SIG-M5 (cell line): ENCODE measurements at regions not wholly inside any gene's neighbourhood (a gene's known extent, or its start where the extent isn't known, plus 50 kb on each side); places are given as distances from the start of the nearest gene placed in this dataset.
"Not testable (repeated sequence)": the region's sequence is repeated elsewhere in the genome, so short reads cannot be mapped to it uniquely, and the experiment has no call there.

Experiments used
- DNase-seq: peaks from one replicate; lab custom pipeline; 2025; lab: John Stamatoyannopoulos, UW

DNA sequence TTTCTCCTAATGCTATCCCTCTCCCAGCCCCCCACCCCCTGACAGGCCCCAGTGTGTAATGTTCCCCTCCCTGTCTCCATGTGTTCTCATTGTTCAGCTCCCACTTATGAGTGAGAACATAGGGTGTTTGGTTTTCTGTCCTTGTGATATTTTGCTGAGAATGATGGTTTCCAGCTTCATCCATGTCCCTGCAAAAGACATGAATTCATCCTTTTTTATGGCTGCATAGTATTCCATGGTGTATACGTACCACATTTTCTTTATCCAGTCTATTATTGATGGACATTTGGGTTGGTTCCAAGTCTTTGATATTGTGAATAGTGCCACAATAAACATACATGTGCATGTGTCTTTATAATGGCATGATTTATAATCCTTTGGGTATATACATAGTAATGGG is 704.2 kb downstream of the PLCL1 start:
- not testable (repeated sequence) for DNase-seq

DNA sequence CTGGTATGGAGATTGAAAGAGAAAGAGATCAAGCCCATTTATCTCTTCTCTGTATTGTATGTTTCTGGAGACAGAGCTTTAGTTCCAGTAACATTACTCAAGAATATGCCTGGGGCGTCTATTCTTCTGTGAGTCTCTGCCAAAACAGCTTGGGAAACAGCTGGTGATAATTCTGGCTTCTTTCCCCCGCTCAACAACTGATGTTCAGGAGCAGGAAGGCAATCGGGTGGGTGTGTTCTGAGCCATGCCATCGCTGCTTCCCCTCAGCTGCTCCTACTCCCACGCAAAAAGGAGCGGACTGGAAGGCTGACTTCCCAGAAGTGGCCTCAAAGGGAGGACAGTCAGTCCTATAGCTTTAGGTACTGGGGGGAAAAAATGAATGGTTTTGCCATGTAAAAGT is 695.1 kb downstream of the PLCL1 start:
- no peak for DNase-seq

DNA sequence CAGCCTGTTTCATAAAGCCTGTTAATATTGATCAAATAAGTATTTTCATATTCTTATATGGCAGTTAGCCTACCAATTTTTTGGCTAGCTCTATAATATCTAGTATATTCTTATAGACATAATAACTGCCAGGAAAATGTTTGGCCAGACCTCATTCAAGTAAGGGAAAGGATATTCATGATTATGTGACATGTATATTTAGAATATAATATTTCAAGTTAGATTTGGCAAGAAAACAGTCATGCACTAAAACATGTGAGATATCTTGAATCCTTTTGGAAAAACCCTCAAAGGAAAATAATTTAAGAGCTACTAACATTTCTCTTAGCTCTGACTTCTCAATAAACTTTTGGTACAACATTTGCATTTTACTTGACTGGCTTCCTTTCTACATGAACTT is 694.1 kb downstream of the PLCL1 start:
- no peak for DNase-seq

DNA sequence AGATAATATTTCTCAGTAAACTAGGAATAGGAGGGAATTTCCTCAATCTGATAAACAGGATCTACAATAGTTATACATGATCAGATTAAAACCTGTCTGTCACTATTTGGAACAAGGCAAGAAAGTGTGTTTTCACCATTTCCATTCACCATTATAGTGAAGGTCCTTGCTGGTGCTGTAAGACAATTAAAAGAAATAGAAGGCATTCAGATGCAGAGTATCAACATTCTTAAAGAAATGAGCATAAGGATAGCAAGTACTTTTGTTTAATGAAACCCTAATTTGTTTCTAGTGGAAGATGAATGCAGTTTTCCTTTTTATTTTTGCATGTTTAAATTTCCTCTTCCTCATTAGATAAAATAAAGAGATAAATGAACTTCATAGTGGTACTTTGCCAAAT is 693.7 kb downstream of the PLCL1 start:
- DNase-seq: no peak

DNA sequence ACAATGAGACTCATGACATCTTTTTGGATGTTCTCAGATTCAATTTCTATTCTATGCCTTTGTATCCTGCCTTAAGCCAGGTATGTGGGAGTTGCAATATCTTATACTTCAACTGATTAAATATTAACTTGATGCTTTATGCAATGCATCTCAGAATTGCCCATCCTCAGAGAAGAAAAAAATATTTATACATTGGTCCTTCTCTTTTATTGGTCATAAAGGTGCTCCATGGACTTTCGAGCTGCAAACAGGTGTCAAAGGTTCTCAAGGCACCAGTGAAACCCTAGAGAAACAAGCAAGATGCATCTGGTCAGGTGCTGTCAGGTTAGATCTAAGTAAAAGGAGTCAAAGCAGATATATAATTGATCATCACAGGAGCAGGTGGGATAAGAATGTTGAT is 690.5 kb downstream of the PLCL1 start:
- DNase-seq: no peak

DNA sequence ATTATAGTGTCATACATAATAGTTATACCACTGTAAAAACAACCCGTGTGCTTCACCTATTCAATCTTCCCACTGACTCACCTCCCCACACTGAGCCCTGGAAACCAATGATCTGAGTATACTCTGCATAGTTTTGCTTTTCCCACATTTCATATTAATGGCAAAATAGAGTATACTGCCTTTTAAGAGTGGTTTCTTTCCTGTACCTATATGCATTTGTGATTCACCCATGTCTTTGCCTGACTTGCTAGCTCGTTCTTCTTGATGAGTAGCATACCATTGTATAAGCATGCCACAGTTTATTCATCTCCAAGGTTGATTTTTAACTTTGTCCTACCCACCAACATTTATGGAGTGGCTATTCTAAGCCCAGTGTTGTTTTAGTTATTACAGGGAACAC is 686.4 kb downstream of the PLCL1 start:
- no peak for DNase-seq

DNA sequence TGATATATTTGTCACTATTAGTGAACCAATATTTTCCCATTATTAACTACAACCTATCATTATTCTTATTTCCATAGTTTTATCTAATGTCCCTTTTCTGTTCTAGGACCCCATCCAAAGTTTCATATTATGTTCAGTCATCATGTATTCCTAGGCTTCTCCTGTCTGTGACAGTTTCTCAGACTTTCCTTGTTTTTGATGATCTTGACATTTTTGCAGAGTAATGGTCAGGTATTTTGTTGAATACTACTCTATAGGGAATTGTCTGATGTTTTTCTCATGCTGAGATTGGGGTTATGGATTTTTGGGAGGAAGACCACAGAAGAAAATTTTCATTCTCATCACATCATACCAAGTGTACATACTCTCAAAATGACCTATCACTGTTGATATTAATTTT is 684.6 kb downstream of the PLCL1 start:
- DNase-seq: no peak

DNA sequence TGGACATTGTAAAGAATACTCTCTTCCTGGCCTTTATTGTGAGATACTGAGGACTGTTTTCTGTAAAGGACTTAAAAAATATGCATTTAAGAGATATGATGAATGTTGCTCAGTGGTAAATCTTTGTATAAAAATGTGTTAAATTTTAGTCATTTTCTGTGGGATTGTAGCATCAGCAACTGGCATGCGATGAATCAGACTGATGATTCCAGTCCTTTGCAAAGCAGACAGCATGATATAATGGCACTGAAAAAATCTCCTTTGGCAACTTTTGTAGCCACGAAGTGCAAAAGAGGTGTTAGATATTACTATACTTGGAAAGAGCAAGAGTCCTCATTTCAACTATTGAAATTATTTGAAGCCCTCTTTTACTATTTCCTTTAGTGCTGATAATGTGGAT is 678.7 kb downstream of the PLCL1 start:
- no peak for DNase-seq

DNA sequence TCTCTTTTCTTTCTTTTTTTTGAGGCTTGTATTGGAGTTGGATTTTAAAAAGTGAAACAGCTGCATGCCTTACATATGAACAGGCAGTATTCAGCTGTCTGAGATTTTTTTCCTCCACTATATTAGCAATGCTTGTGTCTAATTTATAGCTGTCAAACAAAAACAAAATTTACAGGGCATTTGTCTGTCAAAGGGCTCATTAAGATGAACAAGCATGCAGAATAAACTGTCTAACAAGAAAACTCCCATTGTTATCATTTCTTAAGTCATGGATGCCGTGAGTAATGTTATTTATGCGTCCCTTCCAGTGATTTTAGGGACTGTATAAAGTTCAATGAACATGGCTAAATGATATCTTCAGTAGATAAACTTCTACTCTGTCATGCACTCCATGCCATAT is 674.7 kb downstream of the PLCL1 start:
- no peak for DNase-seq

DNA sequence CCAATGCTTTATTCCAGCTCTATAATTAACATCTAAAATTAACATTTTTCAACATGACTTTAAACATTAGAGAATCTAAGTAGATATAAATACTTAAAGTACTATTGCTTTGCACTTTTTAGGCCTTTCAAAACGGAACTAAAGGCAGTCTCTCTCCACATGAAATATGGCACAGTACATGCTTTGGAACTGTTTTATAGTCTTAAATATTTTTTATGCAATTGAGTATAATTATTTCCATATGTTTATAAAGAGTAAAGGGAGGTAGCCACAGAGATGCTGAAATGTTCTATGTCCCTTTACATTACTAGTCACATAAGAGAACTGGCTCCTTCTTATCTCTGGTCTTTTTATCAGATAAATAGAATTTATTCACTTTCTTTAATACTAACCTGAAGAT is 674.0 kb downstream of the PLCL1 start:
- no peak for DNase-seq

DNA sequence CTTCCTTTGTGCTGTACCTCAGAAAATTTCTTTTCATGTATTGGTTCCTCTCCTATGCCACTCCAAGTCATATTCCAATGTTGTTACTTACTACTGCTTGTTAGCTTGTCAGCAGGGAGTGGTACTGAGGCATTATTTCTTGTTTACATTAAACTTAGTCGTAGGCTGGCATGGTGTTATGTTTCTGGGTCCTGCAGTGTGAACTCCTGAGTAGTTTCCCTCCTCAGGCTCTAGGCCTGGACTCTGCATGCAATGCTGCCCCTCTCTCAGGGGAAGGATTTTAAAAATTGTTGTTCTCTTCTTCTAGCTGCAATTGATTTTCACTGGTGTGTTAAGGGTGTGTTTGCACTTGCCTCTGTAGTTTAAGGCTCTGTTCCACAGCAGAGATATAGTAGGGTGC is 671.6 kb downstream of the PLCL1 start:
- DNase-seq: no peak

DNA sequence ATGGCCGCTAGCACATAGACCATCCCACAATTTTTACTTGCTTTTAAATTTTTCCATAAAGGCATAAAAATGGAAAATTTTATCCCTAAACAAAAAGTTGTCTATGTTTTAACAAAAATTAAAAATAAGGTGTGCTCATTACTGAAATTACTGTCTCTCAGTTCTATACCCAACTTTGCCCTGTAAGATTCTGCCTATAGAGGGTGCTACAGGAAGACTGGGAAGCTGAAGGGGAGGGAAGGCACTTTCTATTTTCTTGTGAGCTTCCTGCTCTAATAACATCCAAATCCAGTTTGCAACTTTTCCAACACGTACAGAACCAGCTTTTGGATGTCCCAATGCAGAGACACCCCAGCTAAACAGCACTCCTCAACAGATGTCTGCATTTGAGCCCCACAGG is 666.9 kb downstream of the PLCL1 start:
- no peak for DNase-seq

DNA sequence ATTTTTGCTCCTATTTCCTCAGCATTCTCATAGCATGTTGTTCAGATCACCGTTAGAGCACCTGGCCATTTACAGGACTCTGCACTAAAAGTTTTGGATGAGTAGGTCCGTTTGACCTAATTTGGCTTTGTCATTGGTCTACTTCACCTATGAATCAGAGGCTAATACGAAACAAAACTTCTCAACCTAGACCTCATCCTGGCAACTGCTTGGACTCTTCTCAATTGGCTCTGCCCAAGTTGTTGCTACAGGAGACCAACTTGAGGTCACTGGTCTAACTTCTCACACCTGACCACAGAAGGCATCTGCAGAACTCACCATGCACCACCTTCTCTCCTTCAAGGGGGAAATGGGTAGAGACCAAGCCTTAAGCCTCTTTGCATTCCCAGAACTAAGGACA is 663.7 kb downstream of the PLCL1 start:
- no peak for DNase-seq

DNA sequence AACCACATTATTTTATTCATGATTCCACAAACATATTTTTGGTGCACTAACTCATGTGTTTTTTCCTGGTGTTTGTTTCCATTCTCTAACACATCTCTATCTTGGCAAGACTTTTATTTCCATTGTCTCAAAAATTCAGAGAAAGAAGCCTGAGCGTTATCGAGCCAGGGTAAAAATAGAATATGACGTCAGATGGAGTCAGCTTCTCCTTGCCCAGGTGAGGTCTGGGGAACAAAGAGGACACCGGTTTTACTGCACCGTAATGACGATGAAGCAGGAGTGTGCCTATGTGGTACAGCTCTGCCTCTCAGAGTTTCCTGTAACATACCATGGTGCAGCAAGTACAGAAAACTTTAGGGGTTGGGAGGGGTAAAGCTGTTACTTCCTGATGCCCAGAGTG is 661.6 kb downstream of the PLCL1 start:
- no peak for DNase-seq

DNA sequence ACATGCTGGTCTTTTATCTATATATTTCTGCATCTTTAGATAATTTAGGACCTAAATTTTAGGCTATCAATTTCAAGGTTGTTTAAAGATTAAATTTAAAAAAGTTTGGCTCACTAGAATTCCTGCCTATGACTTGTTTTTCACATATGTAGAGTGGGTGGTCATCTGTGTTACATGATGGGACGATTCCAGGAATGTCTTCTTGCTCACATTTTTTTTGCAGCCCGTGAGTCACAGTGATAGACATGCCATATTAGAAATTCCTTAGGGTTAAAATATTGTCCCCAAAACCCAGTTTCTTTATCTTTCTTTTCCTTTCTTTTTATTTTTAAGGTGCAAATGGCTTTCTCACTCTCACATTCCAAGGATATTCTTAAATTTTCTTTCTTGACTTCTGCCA is 652.0 kb downstream of the PLCL1 start:
- no peak for DNase-seq

DNA sequence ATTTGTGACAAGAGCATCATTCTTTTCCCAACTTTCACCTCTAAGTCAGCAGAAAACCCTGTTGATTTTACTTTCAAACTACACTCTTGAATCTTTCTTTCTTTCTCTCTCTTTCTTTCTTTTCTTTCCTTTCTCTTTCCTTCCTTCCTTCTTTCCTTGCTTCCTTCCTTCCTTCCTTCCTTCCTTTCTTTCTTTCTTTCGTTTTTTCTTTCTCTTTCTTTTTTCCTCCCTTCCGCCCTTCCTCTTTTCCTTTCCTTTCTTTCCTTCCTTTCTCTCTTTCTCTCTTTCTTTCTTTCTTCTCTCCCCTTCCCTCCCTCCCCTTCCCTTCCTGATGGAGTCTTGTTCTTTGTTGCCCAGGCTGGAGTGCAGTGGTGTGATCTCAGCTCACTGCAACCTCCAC is 649.5 kb downstream of the PLCL1 start:
- DNase-seq: no peak

DNA sequence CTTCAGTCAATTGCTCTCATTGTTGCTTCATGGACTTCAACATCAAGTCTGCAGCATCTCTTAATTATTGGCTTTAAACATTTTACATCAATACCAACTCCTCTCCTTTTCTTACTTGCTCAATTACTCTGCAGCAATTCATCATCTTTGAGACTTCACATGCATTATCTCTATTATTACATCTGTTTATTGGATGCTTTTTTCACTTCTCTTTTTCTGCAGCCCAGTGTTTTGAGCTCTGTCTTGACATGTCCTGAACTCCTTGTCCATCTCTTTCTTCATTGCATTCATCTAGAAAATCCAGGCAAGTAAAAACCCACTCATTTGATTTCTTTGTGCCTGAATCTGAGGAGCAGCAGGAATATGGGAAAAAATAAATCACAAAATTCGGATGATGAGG is 647.9 kb downstream of the PLCL1 start:
- DNase-seq: no peak

DNA sequence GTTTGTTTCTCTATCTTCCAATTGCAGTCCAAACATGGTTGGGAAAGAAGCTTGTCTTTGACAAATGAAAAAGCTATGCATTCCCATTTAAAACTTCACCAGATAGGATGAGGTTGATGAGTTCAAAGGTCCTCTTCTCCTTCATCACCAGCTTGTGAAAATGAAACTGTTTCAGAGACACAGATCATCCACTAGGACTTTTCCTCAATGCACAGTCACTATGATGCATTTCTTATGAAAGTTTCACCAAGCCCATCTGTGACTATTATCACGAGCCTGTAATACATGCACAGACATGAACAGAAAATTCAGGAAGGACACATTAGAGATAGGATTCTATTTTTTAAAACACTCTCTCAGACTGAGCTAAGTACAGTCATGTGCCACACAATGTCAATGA is 644.4 kb downstream of the PLCL1 start:
- no peak for DNase-seq

DNA sequence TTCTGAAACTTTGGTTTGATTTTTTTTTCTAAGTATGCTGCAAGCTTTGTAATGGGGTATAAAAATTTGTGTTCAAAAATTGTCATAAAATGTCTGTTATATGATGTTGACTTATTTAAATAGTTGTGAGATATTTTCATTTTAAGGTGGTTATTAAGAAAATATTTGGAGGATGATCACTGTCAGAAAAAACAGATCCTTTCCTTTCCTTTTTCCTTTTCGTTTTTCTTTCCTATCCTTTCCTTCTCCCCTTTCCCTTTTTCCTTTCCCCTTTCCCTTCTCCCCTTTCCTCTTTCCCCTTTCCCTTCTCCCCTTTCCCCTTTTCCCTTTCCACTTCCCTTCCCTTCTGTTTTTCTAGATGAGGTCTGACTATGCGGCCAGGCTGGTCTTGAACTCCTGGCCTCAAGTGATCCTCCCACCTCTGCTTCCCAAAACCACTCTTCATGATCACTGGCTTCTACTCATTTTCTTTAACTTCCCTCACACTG is 640.5 kb downstream of the PLCL1 start:
- DNase-seq: no peak

DNA sequence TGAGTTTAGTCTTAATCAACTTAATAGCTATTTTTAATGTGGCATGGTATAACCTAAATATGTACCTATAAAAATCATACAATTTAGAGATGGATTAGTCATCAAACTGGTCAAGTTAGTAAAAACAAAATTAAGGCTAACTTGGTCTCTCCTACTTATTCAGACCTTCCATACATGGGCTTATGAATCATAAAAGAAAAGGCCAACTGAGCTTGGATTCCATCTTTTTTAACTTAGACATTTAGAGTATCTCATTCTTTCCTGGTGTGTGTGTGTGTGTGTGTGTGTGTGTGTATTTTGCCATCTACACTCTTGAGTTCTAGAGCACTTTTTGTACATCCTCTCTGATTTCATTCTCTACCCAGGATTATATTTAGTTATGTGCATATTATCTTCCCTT is 637.5 kb downstream of the PLCL1 start:
- DNase-seq: no peak

DNA sequence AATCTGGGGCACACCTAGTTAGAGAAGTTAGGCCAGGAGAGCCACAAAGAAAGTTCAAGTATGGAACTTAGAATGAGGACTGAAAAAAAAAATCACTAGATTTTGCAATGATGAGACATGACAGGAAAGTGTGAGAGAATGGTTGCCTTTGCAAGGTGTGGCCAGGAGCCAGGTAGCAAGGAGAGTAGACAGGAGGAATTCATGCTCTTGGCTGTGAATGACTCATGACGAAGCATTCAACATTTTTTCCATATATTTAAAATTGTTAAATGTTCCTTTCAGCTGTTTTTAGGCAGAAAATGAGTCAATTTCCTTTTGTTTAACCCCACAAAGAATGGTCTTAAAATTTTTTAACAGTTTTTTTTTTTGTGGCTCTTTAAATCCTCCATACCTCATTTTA is 636.9 kb downstream of the PLCL1 start:
- DNase-seq: no peak

DNA sequence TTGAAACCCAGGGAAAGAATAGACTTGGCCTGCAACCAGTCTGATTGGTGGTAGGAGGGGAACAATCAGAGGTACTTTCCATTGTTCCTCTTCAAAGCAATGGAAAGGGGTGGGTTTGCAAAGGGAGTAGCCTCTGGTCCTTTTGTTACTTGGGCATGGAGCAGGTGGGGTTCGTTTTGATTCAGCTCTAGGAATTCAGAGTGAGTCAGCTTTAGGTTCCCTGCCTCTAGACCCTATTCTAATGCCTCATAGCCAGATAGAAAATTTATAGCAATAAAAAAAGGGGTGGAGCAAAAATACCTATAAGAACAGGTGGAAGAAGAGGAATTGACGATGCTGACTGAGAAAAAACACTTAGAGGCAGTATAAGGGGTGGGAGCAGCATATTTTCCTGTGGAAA is 636.4 kb downstream of the PLCL1 start:
- no peak for DNase-seq

DNA sequence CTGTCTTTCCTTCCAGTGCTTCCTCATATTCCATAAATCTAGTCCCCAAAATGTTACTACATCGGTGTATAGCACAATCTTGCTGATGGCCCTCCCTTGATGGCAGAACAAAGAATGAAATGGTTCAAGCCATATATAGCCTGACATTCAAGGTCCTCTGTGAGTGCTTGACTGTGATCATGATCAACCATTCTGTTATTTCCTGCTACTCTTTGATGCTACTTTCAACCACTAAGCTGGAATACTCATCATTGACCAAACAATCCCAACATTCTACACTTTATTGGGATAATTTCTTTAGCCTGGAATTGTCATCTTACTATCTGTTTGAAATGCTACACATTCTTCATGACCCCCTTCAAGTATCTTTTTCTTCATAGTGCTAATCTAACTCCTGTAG is 633.9 kb downstream of the PLCL1 start:
- no peak for DNase-seq

DNA sequence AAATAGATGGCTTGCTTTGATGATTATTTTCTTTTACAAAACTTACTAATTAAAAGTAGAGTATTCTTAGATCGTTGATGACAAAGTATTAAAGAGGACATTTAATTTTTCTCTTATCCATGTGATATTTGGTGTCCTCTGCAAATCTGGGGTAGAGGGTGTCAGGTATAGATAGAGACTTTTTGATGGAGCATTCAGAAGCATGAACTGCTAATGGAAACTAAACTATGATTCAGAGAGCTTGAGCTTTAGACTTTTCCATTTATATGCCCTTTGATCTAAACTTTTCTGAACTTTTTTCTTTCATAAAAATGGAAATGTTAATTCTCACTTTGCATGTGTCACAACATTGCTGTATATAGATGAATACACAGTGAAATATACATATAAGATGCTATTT is 619.7 kb downstream of the PLCL1 start:
- no peak for DNase-seq

DNA sequence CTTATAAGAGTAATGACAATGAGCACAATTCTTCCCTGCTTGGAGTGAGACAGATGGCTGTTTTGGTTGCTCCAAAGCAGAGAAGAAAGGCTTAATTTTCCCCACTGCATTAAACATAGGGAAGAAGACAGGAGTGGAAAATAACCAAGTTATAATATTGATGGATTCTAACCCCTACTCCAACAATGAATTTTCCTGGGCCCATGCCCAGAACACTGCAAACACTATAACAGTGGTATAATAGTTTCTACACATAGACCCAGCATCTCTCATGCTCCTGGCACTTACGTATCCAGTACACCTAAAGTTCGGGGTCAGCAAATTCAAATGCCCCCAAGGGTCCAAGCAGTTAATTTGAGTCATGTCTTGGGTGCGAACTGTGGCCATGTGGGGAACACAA is 613.4 kb downstream of the PLCL1 start:
- DNase-seq: no peak
